GM18861 (cell line): ENCODE measurements at regions not wholly inside any gene's neighbourhood (a gene's known extent, or its start where the extent isn't known, plus 50 kb on each side); places are given as distances from the start of the nearest gene placed in this dataset.
"Not testable (repeated sequence)": the region's sequence is repeated elsewhere in the genome, so short reads cannot be mapped to it uniquely, and the experiment has no call there.

ENCODE experiments used
- ATAC-seq: cut with Tn5 transposase; IDR thresholded peaks from one replicate; pipeline ENCODE4 v1.9.1; 2021; ENCODE audit not compliant: unreplicated experiment

GRCh38 chr4:91653067-91653466 lies 650.7 kb upstream of the GRID2 start:
- no peak for ATAC-seq

- ATAC-seq, result no peak
Observed at GRCh38 chr4:91681091-91681490, 622.7 kb upstream of the GRID2 start.

- no peak for ATAC-seq
Observed at GRCh38 chr4:91681544-91681943, 622.2 kb upstream of the GRID2 start.

GRCh38 chr4:91684955-91685354 lies 618.8 kb upstream of the GRID2 start:
- no peak for ATAC-seq

GRCh38 chr4:91688413-91688812 lies 615.4 kb upstream of the GRID2 start:
- no peak for ATAC-seq

GRCh38 chr4:91699691-91700090 lies 604.1 kb upstream of the GRID2 start:
- not testable (repeated sequence) for ATAC-seq

GRCh38 chr4:91729851-91730250 lies 573.9 kb upstream of the GRID2 start:
- ATAC-seq, result no peak

- ATAC-seq, result no peak
Observed at GRCh38 chr4:91734682-91735081, 569.1 kb upstream of the GRID2 start.

GRCh38 chr4:91738831-91739230 lies 564.9 kb upstream of the GRID2 start:
- not testable (repeated sequence) for ATAC-seq

- ATAC-seq, result no peak
Observed at GRCh38 chr4:91746551-91746950, 557.2 kb upstream of the GRID2 start.

GRCh38 chr4:91751961-91752360 lies 551.8 kb upstream of the GRID2 start:
- no peak for ATAC-seq

GRCh38 chr4:91754716-91755115 lies 549.0 kb upstream of the GRID2 start:
- no peak for ATAC-seq

GRCh38 chr4:91758487-91758886 lies 545.3 kb upstream of the GRID2 start:
- peak; percentile 63 for ATAC-seq

- no peak for ATAC-seq
Observed at GRCh38 chr4:91764085-91764484, 539.7 kb upstream of the GRID2 start.

- ATAC-seq, result no peak
Observed at GRCh38 chr4:91769912-91770311, 533.9 kb upstream of the GRID2 start.

- ATAC-seq, result not testable (repeated sequence)
Observed at GRCh38 chr4:91791631-91792030, 512.1 kb upstream of the GRID2 start.

- no peak for ATAC-seq
Observed at GRCh38 chr4:91795947-91796346, 507.8 kb upstream of the GRID2 start.

GRCh38 chr4:91812319-91812718 lies 491.4 kb upstream of the GRID2 start:
- ATAC-seq, result no peak

- no peak for ATAC-seq
Observed at GRCh38 chr4:91824773-91825172, 479.0 kb upstream of the GRID2 start.

- no peak for ATAC-seq
Observed at GRCh38 chr4:91826186-91826585, 477.6 kb upstream of the GRID2 start.

GRCh38 chr4:91827914-91828313 lies 475.9 kb upstream of the GRID2 start:
- no peak for ATAC-seq

- ATAC-seq, result no peak
Observed at GRCh38 chr4:91829531-91829930, 474.2 kb upstream of the GRID2 start.

- no peak for ATAC-seq
Observed at GRCh38 chr4:91830681-91831395, 472.9 kb upstream of the GRID2 start.
